K562 (cell line): ENCODE measurements at regions not wholly inside any gene's neighbourhood (a gene's known extent, or its start where the extent isn't known, plus 50 kb on each side); places are given as distances from the start of the nearest gene placed in this dataset.

Source experiments
- ATAC-seq: fragments of 200-7000 bp; cut with Tn5 transposase; 3 replicates; pipeline ENCODE4 v1.9.1; 2020; ENCODE audit warnings: moderate library complexity
- BruUV-seq: library from RNA; stranded (reverse); fragments of 400-500 nt; replicated peaks from 2 replicates; lab custom pipeline; 2021; lab: Mats Ljungman, UMichigan
- CTCF ChIA-PET: fragments of 300-600 bp; formaldehyde crosslinking; extraction: SDS; loops from one replicate; lab custom pipeline; 2021; ENCODE audit warnings: low intra/inter-chr PET ratio; lab: Yijun Ruan, JAX
- POLR2A ChIA-PET: fragments of 300-600, 350-650 bp; sonication (Branson Sonifier 250); formaldehyde crosslinking; extraction: SDS; loops from one replicate; lab custom pipeline; 2021; ENCODE audit warnings: antibody characterized with exemption, inconsistent platforms; lab: Yijun Ruan, JAX
- DNase-seq, 4 experiments: peaks; one replicate each; pipeline versions ENCODE4 v3.0.0 to v3.0.0-alpha.2; 2011 to 2018; ENCODE audit warnings: low spot score in 3 of 4, mixed read lengths in 3 of 4; ENCODE audit errors: extremely low read depth in 1 of 4
- FAIRE-seq: peaks from 2 replicates; lab custom pipeline; 2011; peaks lifted over from hg19 to GRCh38; lab: Jason Lieb, UNC
- H2AFZ ChIP-seq: 2 replicates; pipeline ENCODE4 v1.6.0; 2011; ENCODE audit warnings: low read depth, low read length, control low read depth, inconsistent platforms
- H3K27ac ChIP-seq: fragments of 200-600 bp; 3 replicates; pipeline ENCODE4 v1.8.0; 2011; ENCODE audit warnings: low read depth, mild to moderate bottlenecking, control low read depth, inconsistent platforms, low read length, moderate library complexity, mixed read lengths; ENCODE audit errors: extremely low read depth
- H3K27me3 ChIP-seq, 2 experiments: fragments of 300-600 bp in 1 of 2; 2 replicates in 1 of 2; 3 replicates in 1 of 2; pipeline versions ENCODE4 v1.6.0 to v1.8.0; 2011; ENCODE audit warnings: inconsistent platforms in 2 of 2, low read length in 2 of 2, mild to moderate bottlenecking in 1 of 2, mixed read lengths in 1 of 2, moderate library complexity in 1 of 2; ENCODE audit not compliant: control insufficient read depth in 2 of 2, insufficient read depth in 2 of 2
- H3K36me3 ChIP-seq: fragments of 300-600 bp; 3 replicates; pipeline ENCODE4 v1.8.0; 2011; ENCODE audit warnings: mild to moderate bottlenecking, low read length, inconsistent platforms; ENCODE audit not compliant: control insufficient read depth, insufficient read depth
- H3K4me1 ChIP-seq, 2 experiments: fragments of 200-600 bp in 1 of 2; replicated peaks in 1 of 2; 2 replicates in 1 of 2; 3 replicates in 1 of 2; pipeline versions ENCODE4 v1.5.1 to v1.8.0; 2011; ENCODE audit warnings: inconsistent platforms in 2 of 2, low read length in 2 of 2, mild to moderate bottlenecking in 1 of 2, mixed read lengths in 1 of 2, moderate library complexity in 1 of 2; ENCODE audit not compliant: control insufficient read depth in 2 of 2, insufficient read depth in 2 of 2
- H3K4me2 ChIP-seq: 2 replicates; pipeline ENCODE4 v1.6.1; 2011; ENCODE audit warnings: low read length, control low read depth, inconsistent platforms, mixed read lengths; ENCODE audit not compliant: insufficient read depth
- H3K4me3 ChIP-seq: fragments of 200-600 bp; sonication (generic), shearing (Covaris generic); 2 replicates; pipeline ENCODE4 v1.5.1; 2016; ENCODE audit warnings: control low read depth, inconsistent platforms
- H3K79me2 ChIP-seq: fragments of 200-600 bp; 3 replicates; pipeline ENCODE4 v1.8.0; 2011; ENCODE audit warnings: low read length, inconsistent platforms; ENCODE audit not compliant: control insufficient read depth, insufficient read depth
- H3K9ac ChIP-seq, 2 experiments: 2 replicates each; pipeline versions ENCODE4 v1.6.0 to v1.6.1; 2011; ENCODE audit warnings: low read depth in 2 of 2, low read length in 2 of 2, control low read depth in 1 of 2, inconsistent platforms in 1 of 2, mild to moderate bottlenecking in 1 of 2, mixed read lengths in 1 of 2; ENCODE audit not compliant: insufficient read depth in 1 of 2
- H3K9me1 ChIP-seq: one replicate; pipeline ENCODE4 v1.6.0; 2011; ENCODE audit warnings: inconsistent platforms, mild to moderate bottlenecking, low read length, moderate library complexity; ENCODE audit not compliant: control insufficient read depth, insufficient read depth
- H3K9me3 ChIP-seq: replicated peaks from 2 replicates; pipeline ENCODE4 v1.5.1; 2011; ENCODE audit warnings: low read depth, low read length, inconsistent platforms; ENCODE audit not compliant: control insufficient read depth, insufficient read depth
- H4K20me1 ChIP-seq: replicated peaks from 2 replicates; pipeline ENCODE4 v1.6.1; 2011; ENCODE audit warnings: low read length, inconsistent platforms, mixed read lengths; ENCODE audit not compliant: control insufficient read depth, insufficient read depth
- DMBX1 ChIP-seq: fragments of 250-450 bp; sonication (Bioruptor Pico); IDR thresholded peaks from 2 replicates; pipeline ENCODE4 v1.8.0; 2022; ENCODE audit warnings: inconsistent platforms, mild to moderate bottlenecking, moderate library complexity, borderline replicate concordance
- MTF1 ChIP-seq: fragments of 250-450 bp; sonication (Bioruptor Pico); IDR thresholded peaks from 2 replicates; pipeline ENCODE4 v1.9.0; 2021; ENCODE audit warnings: moderate library complexity, mild to moderate bottlenecking, inconsistent platforms, borderline replicate concordance
- MYBL2 ChIP-seq, 2 experiments: fragments of 450-650 bp in 1 of 2; sonication (generic) in 1 of 2; formaldehyde crosslinking in 1 of 2; IDR thresholded peaks; 2 replicates each; pipeline versions ENCODE4 v1.6.1 to v1.8.1; 2017 to 2022; ENCODE audit warnings: borderline replicate concordance in 1 of 2, inconsistent platforms in 1 of 2, low read depth in 1 of 2, mild to moderate bottlenecking in 1 of 2, missing genetic modification reagents in 1 of 2, moderate library complexity in 1 of 2
- PHB ChIP-seq: fragments of 250-450 bp; sonication (Bioruptor Pico); IDR thresholded peaks from 2 replicates; pipeline ENCODE4 v1.5.0; 2021
- RB1 ChIP-seq: fragments of 450-650 bp; IDR thresholded peaks from 2 replicates; pipeline ENCODE4 v1.6.1; 2017; ENCODE audit warnings: low read depth, mild to moderate bottlenecking
- RBM15 ChIP-seq: fragments of 200-400 bp; formaldehyde crosslinking; IDR thresholded peaks from 2 replicates; pipeline ENCODE4 v1.6.1; 2018; ENCODE audit warnings: mild to moderate bottlenecking, low read length, moderate library complexity; ENCODE audit not compliant: insufficient read depth
- SP2 ChIP-seq: IDR thresholded peaks from 2 replicates; pipeline ENCODE4 v1.6.1; 2011; ENCODE audit warnings: mild to moderate bottlenecking, low read depth, low read length, moderate library complexity; ENCODE audit not compliant: poor library complexity, severe bottlenecking; ENCODE audit errors: extremely low read depth
- STAG1 ChIP-seq: sonication (generic); formaldehyde crosslinking; IDR thresholded peaks from 2 replicates; pipeline ENCODE4 v1.5.0; 2020; ENCODE audit warnings: missing genetic modification reagents, borderline replicate concordance
- ZKSCAN1 ChIP-seq: fragments of 150-350 bp; IDR thresholded peaks from 2 replicates; pipeline ENCODE4 v1.6.1; 2016; ENCODE audit warnings: low read depth, low read length
- WGBS: fragments of 100-300 bp; shearing (Covaris generic); methylation state at CpG from one replicate; pipeline ENCODE4 v1.1.6; 2016; ENCODE audit warnings: low coverage, mixed read lengths; ENCODE audit not compliant: insufficient coverage; ENCODE audit errors: missing lambda C conversion rate; 5-methylcytosine and 5-hydroxymethylcytosine counted together
- in situ Hi-C: fragments of 300-500 bp; cut with MboI; formaldehyde crosslinking; loops from 4 replicates; pipeline ENCODE4 v1.15.0; 2018; ENCODE audit warnings: inconsistent platforms, mixed read lengths
- intact Hi-C: fragments of 100-400 bp; cut with micrococcal nuclease; formaldehyde crosslinking; loops from 2 replicates; pipeline ENCODE4 v1.14.2; 2022

DNA sequence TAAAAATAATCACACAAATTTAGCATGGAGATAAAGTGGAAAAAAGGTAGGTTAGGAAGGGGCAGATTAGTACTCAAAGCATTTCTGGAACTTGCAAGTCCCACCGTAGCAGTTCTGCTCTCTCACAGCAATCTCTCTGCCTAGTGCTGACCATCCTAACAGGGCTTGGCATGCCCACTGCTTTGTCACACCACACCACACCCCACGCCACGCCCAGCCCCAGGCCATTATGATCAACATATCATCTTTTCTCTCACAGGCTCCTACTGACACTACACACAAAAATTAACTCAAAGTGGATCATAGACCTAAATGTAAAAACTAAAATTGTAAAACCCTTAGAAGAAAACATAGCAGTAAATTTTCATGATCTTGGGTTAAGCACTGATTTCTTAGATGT, 273.7 kb downstream of the DAD1 start:
- BruUV-seq = no TSS peak
- WGBS = 0% methylated on average over 3 of the region's 3 CpGs
- Histone ChIP-seq H3K4me1 (no peaks in the 10 kb centered on the region), H4K20me1 (no peaks in the 10 kb centered on the region; the same call in 1 of the 2 replicates), H3K9me3 (no peaks in the 10 kb centered on the region), H3K27ac (no peak overlapping the region), H3K4me2 (no peak overlapping the region), H3K9me1 (no peaks in the 10 kb centered on the region), H3K27me3 (no peaks in the 10 kb centered on the region), H2AFZ (no peak overlapping the region), H3K36me3 (no peaks in the 10 kb centered on the region), H3K79me2 (no peaks in the 10 kb centered on the region), H3K4me3 (no peak overlapping the region), H3K9ac (no peak overlapping the region)
- POLR2A ChIA-PET = no interaction called here
- CTCF ChIA-PET = interaction anchor here (0.6 to 2.4 kb wide), 3 partner anchors 60 to 161 kb away, joined by 3 to 13 read pairs (median 8); no protein-coding TSS in a partner anchor
- FAIRE-seq = no peak
- DNase-seq = no peak
- ATAC-seq = no peak
- in situ Hi-C loops = loop anchor here (5.0 kb wide), 1 partner anchor 67 kb away; no protein-coding TSS in a partner anchor
- intact Hi-C loops = loop anchor here (2.0 to 5.0 kb wide), 2 partner anchors 59 to 157 kb away; no protein-coding TSS in a partner anchor
- no peak for TF ChIP-seq ZKSCAN1
- TF ChIP-seq PHB = no peak
- no peak for TF ChIP-seq RB1
- TF ChIP-seq SP2 = no peak
- no peak for TF ChIP-seq DMBX1 (CRISPR knock-in tag)
- no peak for TF ChIP-seq STAG1
- TF ChIP-seq MTF1 (CRISPR knock-in tag) = no peak
- no peak for TF ChIP-seq MYBL2 (IDR thresholded peaks at IDR 0.05; ENCODE audit: low read depth)
- no peak for TF ChIP-seq MYBL2 (CRISPR knock-in tag; IDR thresholded peaks at IDR 0.05; ENCODE audit: borderline replicate concordance)
- no peak for TF ChIP-seq RBM15
